GM12875 (cell line): ENCODE measurements at regions not wholly inside any gene's neighbourhood (a gene's known extent, or its start where the extent isn't known, plus 50 kb on each side); places are given as distances from the start of the nearest gene placed in this dataset.

Source experiments
- H3K4me3 ChIP-seq: one replicate; pipeline ENCODE4 v1.5.1; 2011; ENCODE audit warnings: low read depth, low read length, control low read depth
- TF ChIP-seq, protein P1 (sequence below): IDR thresholded peaks from 2 replicates; pipeline ENCODE4 v1.5.1; 2011; ENCODE audit warnings: low read depth, mild to moderate bottlenecking, control low read depth, inconsistent platforms, low read length, moderate library complexity, borderline replicate concordance; ENCODE audit not compliant: insufficient read depth

DNA sequence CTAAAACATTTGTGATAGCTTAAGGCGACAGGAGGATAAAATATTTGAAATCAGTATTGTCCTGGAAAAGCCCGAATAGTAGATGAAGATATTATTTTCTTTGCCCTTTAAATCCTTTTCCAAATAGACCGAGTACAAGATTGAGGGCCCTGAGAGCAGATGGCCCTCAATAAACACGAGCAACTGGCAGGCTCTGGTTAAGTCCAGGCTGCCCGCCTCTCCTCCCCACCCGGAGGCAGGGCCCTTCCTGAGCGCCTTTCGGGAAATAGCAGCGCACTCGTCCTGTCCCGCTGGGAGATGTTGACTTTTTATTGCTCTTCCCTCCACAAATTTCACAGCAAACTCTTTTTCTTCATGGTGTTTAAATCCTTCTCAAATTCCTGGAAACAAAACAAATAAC is 50.8 kb upstream of the MAX start:
- H3K4me3 ChIP-seq, result no peak overlapping the region
- TF ChIP-seq, protein P1, sequence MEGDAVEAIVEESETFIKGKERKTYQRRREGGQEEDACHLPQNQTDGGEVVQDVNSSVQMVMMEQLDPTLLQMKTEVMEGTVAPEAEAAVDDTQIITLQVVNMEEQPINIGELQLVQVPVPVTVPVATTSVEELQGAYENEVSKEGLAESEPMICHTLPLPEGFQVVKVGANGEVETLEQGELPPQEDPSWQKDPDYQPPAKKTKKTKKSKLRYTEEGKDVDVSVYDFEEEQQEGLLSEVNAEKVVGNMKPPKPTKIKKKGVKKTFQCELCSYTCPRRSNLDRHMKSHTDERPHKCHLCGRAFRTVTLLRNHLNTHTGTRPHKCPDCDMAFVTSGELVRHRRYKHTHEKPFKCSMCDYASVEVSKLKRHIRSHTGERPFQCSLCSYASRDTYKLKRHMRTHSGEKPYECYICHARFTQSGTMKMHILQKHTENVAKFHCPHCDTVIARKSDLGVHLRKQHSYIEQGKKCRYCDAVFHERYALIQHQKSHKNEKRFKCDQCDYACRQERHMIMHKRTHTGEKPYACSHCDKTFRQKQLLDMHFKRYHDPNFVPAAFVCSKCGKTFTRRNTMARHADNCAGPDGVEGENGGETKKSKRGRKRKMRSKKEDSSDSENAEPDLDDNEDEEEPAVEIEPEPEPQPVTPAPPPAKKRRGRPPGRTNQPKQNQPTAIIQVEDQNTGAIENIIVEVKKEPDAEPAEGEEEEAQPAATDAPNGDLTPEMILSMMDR, result no peak

DNA sequence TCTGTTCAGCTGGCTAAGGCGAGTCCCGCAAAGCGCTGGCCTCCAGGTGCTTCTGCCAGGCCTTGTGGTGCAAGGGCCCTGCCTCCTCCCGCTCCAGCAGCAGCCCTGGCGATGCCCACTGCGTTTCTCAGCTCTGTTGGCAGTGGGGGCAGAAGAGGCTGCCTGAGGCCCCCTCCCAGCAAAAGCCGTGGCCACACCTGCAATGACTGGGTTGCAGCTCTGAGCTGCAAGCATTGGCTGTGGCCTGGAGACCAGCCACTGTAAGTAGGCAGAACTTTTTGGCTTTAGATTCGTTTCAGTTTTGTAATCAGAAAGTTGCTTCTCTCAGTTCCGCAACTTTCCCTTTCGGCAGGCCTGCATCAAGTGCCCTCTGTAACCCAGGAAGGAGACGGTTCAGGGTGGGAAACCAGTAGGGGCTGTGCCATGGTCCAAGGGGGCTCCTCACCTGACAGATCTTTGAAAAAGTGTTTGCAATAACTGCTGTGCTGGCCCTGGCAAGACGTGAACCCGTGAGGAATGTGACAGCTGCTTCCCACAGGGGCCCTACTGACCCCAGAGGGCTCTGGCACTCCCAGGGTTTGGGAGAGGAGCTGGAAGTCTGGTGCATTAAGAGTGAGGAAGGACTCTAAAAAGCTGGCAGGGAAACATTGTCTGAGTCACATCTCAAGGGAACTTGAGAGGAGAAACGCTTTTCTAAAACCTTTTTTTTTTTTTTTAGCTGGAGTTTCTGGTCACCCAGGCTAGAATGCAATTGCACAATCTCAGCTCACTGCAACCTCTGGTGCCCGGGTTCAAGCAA is 54.5 kb upstream of the MAX start:
- TF ChIP-seq, protein P1, result no peak
- peak overlapping the region; percentile 5 for H3K4me3 ChIP-seq

DNA sequence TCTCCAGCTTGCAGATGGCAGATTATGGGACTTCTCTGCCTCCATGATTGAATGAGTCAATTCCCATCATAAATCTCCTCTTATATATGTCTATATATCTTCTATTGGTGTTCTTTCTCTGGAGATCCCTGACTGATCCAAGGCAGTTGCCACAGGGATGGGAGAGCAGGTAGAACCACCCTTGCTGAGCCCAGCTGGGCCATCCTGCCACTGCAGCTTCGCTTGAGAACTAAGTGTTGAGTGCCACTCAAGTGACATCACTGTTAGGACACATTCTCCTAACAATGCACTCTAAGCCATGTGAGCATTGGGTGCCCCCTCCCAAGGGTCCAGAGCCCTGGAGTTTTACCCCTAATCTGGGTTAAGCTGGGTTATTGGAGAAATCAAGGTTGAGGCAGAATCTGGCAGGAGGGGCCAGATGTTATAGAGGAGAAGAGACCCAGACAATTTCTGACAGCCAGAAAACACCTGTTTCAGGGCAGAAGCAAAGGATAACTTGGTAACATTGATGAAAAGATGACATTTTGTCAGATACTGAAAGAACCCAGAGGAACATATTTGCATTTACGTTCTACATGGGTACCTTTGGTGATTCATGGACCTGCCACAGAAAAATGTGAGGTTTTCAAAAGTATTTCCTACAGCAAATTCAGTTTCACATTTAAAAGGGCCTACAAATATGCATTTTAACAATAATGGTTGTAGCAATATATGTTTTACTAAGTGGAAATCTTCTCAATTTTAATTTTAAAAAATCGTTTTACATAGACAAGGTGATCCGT is 57.2 kb upstream of the MAX start:
- TF ChIP-seq, protein P1, result no peak
- no peak overlapping the region for H3K4me3 ChIP-seq

DNA sequence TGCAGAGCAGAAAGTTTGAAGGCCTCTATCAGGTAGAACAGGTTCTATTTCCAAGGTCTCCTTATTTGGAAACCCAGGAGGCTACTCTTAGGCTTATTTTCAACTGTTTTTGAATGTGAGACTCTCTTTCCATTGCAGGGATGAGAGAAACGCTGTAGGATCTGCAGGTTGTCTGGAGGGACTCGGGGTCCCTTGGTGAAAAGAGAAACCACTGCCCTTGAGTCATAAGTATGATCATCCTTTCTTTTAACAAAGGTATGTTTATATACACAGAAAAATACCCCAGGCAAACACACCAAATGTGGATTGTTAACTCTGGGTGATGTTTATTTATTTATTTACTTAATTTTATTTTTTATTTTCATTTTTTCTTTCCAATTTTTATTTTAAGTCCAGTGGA is 57.8 kb upstream of the MAX start:
- TF ChIP-seq, protein P1, result no peak
- H3K4me3 ChIP-seq, result no peak overlapping the region

DNA sequence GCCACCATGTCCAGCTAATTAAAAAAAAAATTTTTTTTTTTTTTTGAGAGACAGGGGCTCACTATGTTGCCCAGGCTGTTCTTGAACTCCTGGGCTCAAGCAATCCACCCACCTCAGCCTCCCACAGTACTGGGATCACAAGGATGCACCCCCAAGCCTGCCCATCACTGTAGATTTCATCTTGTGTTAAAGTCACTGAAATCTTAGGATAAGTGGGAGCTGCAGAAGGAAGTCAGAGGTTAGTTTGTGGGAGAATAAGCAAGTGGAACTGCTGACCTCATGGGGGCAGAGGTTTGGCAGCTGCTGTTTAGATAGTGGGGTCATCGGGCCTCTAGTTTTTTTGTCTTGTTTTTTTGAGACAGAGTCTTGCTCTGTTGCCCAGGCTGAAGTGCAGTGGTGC is 59.7 kb upstream of the MAX start:
- TF ChIP-seq, protein P1, result no peak

DNA sequence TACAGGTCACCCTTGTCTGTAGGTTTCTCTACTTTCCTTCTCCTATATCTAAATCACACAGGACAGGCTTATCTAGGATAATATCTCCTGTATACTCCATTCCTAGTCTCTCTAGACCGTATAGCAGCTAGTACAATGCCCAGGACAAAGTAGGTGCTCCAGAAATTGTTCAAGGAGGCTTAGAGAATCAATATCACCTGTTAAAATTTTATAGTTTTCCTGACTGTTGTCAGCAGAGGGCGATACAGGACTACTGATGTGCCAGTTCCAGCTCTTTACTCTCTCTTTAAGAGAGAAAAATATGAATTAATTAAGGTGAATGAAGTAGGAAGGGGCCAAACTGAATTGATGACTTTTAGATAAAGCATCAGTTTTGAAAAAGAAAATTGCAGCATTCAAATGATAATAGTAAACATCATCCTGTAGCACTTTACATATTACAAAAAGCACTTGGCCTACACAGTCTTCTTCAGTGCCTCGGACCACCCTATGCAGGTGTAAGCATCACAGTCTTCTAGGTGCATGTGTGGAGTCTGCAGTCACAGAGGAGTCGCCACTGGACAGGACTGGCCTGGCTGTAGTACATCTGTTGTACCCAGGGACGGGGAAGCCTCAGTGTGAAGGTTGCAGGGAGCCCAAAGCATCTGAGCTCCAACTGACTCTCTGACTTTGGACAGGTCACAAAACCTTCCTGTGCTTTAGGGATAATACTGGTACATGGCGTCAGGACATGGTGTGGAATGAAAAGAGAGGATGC is 61.9 kb upstream of the MAX start:
- TF ChIP-seq, protein P1, result peak; percentile 35; the same call in 1 of the 2 replicates

More for the DNA sequence above, 59.7 kb upstream of the MAX start:
- no peak overlapping the region for H3K4me3 ChIP-seq

DNA sequence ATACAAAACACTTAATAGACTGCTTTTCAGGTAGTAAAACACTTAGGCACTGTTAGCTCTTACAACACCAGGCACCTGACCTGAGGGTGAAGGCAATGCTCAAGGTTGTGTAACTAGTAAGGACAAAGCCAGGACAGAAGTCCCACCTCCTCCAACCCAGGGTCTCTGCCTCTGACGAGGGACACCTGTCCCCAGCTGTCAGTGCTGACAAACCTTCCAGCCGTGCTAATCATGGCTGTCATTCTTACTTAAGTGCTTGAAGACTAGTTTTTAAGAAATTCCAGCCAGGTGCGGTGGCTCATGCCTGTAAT is 62.5 kb upstream of the MAX start:
- H3K4me3 ChIP-seq, result no peak overlapping the region
- TF ChIP-seq, protein P1, result no peak

More for the DNA sequence above, 61.9 kb upstream of the MAX start:
- H3K4me3 ChIP-seq, result no peak overlapping the region
